GM21786 (cell line): ENCODE measurements at regions not wholly inside any gene's neighbourhood (a gene's known extent, or its start where the extent isn't known, plus 50 kb on each side); places are given as distances from the start of the nearest gene placed in this dataset.

Source experiments
- ATAC-seq: cut with Tn5 transposase; IDR thresholded peaks from one replicate; pipeline ENCODE4 v1.9.1; 2021; ENCODE audit not compliant: unreplicated experiment

DNA sequence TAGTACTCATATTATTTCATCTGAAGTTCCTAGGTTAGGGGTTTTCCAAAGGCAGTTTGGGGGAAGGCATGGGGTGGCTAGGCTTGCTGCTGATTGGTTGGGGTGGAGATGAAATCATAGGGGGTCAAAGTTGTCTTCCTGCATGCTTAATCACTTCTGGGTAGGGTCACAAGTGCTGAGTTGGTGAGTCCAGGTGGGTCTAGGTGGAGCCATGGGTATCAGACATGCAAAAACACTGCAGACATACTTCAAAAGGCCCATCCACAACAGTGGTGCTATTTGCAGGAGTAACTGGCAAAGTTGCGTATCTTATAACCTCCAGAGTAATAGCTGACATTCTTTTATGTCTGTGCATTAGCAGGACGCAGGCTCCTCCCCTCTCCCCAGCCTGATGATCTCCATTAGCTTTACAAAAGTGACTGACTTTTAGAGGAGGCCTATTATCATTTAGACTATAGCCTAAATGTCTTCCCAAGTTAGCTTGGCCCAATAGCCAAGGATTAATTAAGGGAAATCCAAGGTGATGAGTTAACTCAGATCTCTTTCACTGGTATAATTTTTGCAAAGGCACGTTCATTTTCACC is 374.4 kb upstream of the PRMT6 start:
- no peak for ATAC-seq

GRCh38 chr1:106688446-106688845 is 368.0 kb upstream of the PRMT6 start:
- ATAC-seq = no peak

GRCh38 chr1:106698660-106699059 is 357.8 kb upstream of the PRMT6 start:
- ATAC-seq = no peak

DNA sequence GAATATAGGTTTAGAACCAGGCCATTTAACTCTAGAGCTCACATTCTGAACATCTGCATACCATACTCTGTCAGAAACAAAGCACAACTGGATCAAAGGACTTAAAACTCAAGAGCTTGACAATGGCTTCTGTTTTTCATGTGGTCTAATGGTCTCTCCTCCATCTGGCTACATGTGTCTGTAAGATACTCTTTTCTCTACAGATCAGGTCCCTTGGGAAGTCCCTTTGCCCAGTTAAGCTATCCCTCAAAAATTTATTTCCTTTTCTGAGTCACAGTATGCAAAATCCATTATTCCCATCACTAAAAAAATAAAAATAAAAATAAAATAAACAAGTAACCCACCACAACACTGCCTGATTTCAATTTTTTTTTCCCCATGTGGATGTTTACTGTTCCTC is 357.0 kb upstream of the PRMT6 start:
- ATAC-seq = no peak

DNA sequence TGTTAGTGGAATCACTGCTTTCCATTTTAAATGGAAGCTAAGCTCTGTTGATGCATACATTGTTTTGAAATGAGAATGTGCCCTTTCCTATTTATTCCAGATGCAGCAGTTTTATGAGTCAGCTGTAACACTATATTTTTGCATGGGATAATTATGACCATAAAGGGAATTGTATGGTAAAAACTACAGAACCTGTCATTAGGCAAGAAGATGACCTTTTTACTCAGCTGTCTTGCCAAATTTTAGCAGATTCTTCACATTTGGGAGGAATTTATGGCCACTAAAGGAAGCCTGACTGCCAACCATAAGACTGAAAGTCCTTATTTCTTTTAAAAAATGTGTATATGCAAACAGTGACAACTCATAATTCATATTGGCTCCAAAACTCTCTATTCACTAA is 356.3 kb upstream of the PRMT6 start:
- ATAC-seq = no peak

DNA sequence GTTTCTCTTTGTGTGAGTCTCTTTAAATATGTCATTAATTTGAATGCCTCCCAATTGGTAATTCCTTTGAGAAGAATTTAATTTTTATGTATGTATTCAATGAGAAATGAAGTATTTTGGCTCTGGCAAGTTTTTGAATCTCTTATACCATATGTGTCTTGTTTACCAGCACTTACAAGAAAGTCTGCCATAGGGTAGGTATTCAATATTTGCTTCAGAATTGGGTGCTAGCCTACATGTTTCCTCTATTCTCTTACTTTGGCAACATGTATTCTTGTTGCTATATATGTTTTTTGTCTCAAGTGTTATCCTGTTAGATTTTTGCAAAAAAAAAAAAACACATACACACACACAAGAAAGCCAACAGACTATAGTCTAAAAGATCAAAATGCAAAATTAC is 350.5 kb upstream of the PRMT6 start:
- ATAC-seq = no peak

DNA sequence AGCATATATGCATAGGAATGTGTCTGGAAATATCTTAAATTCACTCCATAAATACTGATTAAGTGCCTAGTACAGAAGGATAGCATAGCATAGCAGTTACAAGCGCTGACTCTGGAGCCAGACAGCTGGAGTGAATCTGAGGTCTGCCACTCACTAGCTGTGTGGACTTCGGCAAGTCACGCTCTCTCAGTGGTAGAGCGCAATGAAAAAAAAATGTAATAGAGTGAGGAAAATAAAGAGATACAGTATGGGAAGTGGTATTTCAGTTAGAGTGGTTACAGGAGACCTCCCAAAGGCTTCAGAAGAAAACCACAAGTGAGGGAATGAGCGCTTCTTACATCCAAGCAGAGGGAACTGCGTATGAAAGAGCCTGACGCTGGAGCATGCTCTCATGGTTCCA is 338.9 kb upstream of the PRMT6 start:
- no peak for ATAC-seq

GRCh38 chr1:106721790-106722189 is 334.7 kb upstream of the PRMT6 start:
- ATAC-seq = no peak

- ATAC-seq = no peak
These were observed 334.0 kb upstream of the PRMT6 start for GRCh38 chr1:106722466-106722865.

GRCh38 chr1:106727171-106727570 is 329.3 kb upstream of the PRMT6 start:
- ATAC-seq = peak; percentile 94

DNA sequence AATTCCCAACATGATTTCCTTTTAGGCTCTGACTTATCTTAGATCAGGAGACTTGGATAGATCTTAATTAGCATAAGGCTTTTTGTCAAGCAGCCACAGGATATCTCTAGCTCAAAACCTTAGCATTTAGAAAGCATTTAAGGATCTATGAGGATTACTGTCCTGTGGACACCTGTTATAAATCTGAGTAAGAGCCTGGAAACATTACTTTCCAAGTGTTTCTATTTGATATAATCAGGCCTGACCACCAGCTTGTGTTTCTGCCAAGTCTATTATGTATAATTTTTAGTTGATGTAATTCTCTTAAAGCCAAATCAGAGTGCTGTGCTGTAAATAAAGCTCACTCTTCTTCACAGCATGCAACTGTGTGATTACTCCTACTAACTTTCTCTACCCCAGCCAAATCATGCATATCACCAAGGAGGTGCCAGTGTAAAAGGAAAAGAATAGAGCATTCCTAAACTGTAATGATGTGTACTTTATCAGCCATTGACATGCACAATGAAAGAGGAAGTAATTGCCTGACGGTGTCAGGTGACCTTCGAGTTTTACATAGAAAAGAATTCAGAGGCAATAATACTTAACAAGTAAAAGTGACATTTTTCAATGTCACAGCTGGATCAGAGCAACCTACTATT is 309.9 kb upstream of the PRMT6 start:
- no peak for ATAC-seq

DNA sequence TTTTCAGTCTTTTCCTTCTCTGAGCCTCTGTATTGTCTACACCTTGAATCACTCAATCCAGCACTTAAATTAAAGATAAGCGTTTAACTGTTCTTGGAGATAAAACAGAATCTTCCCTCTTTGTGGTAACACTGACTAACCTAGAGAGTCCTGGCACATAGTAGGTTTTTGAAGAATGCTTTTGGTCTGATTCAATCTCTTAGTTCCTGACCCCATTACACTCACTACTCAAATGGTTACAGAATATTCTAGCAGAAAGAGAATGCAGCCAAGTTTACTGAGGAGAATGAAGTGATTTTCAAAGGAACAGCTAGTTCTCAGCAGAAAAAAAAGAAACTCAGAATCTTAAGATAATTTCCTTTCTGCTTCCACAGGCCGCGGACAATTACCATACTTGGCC is 309.2 kb upstream of the PRMT6 start:
- ATAC-seq = no peak

- ATAC-seq = no peak
These were observed 308.7 kb upstream of the PRMT6 start for GRCh38 chr1:106747791-106748190.

DNA sequence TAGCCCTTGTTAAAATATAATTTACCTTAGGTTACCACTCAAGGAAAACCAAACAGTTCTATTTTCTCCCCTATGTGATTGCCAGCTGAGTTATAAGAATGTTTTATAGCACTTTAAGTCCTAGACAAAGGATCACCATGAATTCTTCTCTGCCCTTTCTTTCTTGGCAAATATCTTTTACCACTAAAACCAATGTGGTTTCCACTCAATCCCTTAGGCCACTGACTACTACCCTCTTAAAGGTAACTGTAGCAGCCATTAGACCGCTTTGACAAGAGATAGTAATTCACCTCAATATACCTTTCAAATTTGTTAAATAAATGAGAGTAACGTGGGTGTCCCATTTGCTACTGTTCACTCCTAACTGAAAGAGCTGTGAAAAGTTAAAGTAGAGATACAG is 307.9 kb upstream of the PRMT6 start:
- ATAC-seq = no peak

- ATAC-seq = no peak
These were observed 307.0 kb upstream of the PRMT6 start for GRCh38 chr1:106749491-106749890.

DNA sequence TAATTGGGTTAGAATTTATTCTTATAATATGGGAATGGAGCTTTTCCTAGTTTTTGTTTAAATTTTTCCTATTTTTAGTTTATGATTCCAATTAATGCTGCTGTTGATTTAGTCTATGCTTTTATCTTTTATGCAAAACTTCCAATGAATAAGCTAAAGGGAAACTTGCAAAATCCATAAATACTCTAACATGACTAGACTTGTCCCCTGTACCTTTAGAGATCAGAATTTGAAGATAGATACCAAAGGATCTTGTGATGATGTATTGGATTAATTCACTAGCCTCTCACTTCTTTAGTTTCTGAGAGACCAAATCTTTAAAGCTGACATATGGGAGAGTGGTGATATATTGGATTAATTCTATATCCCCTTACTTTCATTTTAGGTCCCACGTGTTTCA is 306.6 kb upstream of the PRMT6 start:
- no peak for ATAC-seq

- ATAC-seq = no peak
These were observed 305.5 kb upstream of the PRMT6 start for GRCh38 chr1:106751002-106751401.

DNA sequence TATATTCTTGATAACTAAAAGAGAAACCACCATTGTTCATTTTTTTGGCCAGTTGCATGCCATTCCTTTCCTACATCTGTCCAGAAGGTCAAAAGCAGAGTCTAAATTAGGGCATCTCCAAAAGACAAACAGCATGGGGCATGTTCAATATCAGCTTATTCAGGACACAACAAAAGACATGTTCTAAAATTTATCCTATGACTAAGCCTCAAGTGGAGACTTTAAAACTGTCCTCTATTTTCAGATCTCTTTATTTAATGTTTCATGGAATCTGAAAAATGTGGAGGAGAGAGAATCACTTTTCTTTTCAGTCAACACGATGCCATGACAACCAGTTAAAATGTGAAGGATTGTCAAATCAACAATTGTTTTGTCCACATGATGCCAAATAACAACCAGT is 303.4 kb upstream of the PRMT6 start:
- no peak for ATAC-seq

GRCh38 chr1:106754957-106755356 is 301.5 kb upstream of the PRMT6 start:
- ATAC-seq = no peak

DNA sequence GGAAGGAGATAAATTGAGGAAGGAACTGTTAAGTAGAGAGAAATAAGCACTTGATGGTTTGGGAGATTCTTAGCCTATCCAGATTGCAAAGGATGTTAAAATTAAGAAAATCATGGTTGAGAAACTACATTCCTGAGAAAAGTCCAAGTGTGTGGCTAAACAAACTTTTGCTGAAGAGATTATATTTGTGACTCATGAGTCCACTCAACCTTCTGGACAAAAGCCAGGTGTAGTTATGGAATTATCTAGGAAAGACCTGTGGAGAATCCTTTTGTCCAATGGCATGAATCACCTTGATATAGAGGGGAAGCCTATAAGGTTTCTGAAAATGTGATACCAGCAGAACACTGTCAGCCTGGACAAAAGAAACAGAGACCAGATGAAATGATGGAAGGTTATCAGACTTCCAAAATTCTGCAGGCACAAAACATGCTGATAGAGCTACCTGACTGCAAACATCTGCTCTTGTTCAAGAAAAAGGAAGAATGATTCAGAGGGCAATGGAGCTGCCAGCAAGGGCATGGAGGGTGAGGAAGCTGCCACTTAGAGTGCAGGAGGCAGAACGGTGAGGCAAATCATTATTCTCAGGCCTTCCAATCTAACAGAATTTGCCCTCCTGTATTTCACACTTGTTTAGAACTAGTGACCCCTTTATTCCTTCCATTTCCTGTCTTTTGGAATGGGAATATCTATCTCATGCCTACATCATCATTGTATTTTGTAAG is 300.6 kb upstream of the PRMT6 start:
- no peak for ATAC-seq

GRCh38 chr1:106756752-106757151 is 299.7 kb upstream of the PRMT6 start:
- no peak for ATAC-seq

DNA sequence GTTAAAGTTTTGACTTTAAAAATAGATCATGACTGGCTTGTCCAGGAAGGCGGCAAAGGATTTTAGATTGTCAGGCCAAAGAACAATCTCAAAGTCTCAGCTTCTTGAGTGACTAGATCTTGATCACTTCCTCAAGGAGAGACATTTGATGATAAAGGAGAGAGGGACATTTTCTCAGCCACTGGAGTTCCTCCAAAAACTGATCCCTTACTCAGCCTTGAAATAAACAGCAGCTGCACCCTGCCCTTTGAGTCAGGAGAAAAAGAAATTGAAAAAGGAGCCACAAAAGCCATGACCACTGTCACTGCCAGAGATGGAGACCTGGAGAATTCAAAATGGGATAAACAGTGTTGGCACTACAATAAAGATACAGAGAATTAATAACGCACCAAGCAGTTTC is 288.4 kb upstream of the PRMT6 start:
- ATAC-seq = no peak

- no peak for ATAC-seq
These were observed 288.0 kb upstream of the PRMT6 start for GRCh38 chr1:106768501-106768900.
